Ammon's horn (tissue), 1 donor: ENCODE measurements at regions not wholly inside any gene's neighbourhood (a gene's known extent, or its start where the extent isn't known, plus 50 kb on each side); places are given as distances from the start of the nearest gene placed in this dataset.
"Not testable (repeated sequence)": the region's sequence is repeated elsewhere in the genome, so short reads cannot be mapped to it uniquely, and the experiment has no call there.

Experiments
- DNase-seq: peaks from one replicate; pipeline ENCODE4 v3.0.0-alpha.2; 2016; ENCODE audit warnings: low spot score

GRCh38 chr17:83190601-83191387 is 111.4 kb downstream of the METRNL start:
- DNase-seq, result no peak

- DNase-seq, result no peak
Measured at GRCh38 chr17:83191388-83192160, 112.2 kb downstream of the METRNL start.

- no peak for DNase-seq
Measured at GRCh38 chr17:83192161-83192788, 112.9 kb downstream of the METRNL start.

GRCh38 chr17:83192789-83193335 is 113.5 kb downstream of the METRNL start:
- DNase-seq, result not testable (repeated sequence)

- DNase-seq, result no peak
Measured at GRCh38 chr17:83193336-83194185, 114.2 kb downstream of the METRNL start.

GRCh38 chr17:83194186-83194561 is 114.8 kb downstream of the METRNL start:
- no peak for DNase-seq

- no peak for DNase-seq
Measured at GRCh38 chr17:83194761-83195329, 115.4 kb downstream of the METRNL start.

- peak; percentile 43 for DNase-seq
Measured at GRCh38 chr17:83195330-83196023, 116.1 kb downstream of the METRNL start.

GRCh38 chr17:83196024-83196365 is 116.6 kb downstream of the METRNL start:
- DNase-seq, result no peak

GRCh38 chr17:83196366-83196765 is 117.0 kb downstream of the METRNL start:
- DNase-seq, result no peak

GRCh38 chr17:83196973-83197880 is 117.8 kb downstream of the METRNL start:
- no peak for DNase-seq

GRCh38 chr17:83198366-83199341 is 119.2 kb downstream of the METRNL start:
- DNase-seq, result no peak

GRCh38 chr17:83199500-83200201 is 120.2 kb downstream of the METRNL start:
- no peak for DNase-seq

- peak; percentile 27 for DNase-seq
Measured at GRCh38 chr17:83200231-83200699, 120.9 kb downstream of the METRNL start.

- DNase-seq, result no peak
Measured at GRCh38 chr17:83200751-83201150, 121.3 kb downstream of the METRNL start.

GRCh38 chr17:83201206-83202001 is 122.0 kb downstream of the METRNL start:
- no peak for DNase-seq
